GM23338 (cell line): ENCODE measurements at regions not wholly inside any gene's neighbourhood (a gene's known extent, or its start where the extent isn't known, plus 50 kb on each side); places are given as distances from the start of the nearest gene placed in this dataset.

Experiments
- CREB1 ChIP-seq: fragments of 250-450 bp; sonication (Bioruptor Pico); IDR thresholded peaks from 2 replicates; pipeline ENCODE4 v1.5.0; 2020; ENCODE audit warnings: low read depth, mild to moderate bottlenecking, moderate library complexity
- CTCF ChIP-seq, 2 experiments: fragments of 200-600 bp in 1 of 2; sonication (generic) in 1 of 2; conservative IDR thresholded peaks; 2 replicates each; pipeline versions ENCODE4 v1.5.1 to v1.6.1; 2016 to 2017; ENCODE audit warnings: antibody characterized with exemption in 2 of 2, low read depth in 2 of 2, mild to moderate bottlenecking in 2 of 2, moderate library complexity in 1 of 2
- EZH2 ChIP-seq: fragments of 200-600 bp; sonication (generic); IDR thresholded peaks from one replicate; pipeline ENCODE4 v1.8.0; 2017; ENCODE audit warnings: antibody characterized with exemption, mild to moderate bottlenecking, low read depth; ENCODE audit not compliant: unreplicated experiment
- POLR2AphosphoS5 ChIP-seq: IDR thresholded peaks from 2 replicates; pipeline ENCODE4 v1.6.1; 2016; ENCODE audit warnings: antibody characterized with exemption, low read depth
- REST ChIP-seq: IDR thresholded peaks from one replicate; pipeline ENCODE4 v1.6.1; 2018; ENCODE audit warnings: antibody characterized with exemption; ENCODE audit not compliant: unreplicated experiment
- ZNF114 ChIP-seq: fragments of 250-450 bp; sonication (Bioruptor Pico); IDR thresholded peaks from 2 replicates; pipeline ENCODE4 v1.5.0; 2020; ENCODE audit warnings: mild to moderate bottlenecking, moderate library complexity
- TF ChIP-seq, protein P1 (sequence below): IDR thresholded peaks from 2 replicates; pipeline ENCODE4 v1.6.1; 2016; ENCODE audit warnings: antibody characterized with exemption

- TF ChIP-seq CREB1 (CRISPR knock-in tag) (no peak), CTCF (conservative IDR thresholded peaks at IDR 0.05; ENCODE audit: low read depth in 2 of 2) (peak; percentile 26 to 36; a peak in 2 of 4 replicates), POLR2AphosphoS5 (no peak), EZH2 (no peak), REST (no peak), ZNF114 (no peak)
- TF ChIP-seq, protein P1, sequence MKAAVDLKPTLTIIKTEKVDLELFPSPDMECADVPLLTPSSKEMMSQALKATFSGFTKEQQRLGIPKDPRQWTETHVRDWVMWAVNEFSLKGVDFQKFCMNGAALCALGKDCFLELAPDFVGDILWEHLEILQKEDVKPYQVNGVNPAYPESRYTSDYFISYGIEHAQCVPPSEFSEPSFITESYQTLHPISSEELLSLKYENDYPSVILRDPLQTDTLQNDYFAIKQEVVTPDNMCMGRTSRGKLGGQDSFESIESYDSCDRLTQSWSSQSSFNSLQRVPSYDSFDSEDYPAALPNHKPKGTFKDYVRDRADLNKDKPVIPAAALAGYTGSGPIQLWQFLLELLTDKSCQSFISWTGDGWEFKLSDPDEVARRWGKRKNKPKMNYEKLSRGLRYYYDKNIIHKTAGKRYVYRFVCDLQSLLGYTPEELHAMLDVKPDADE, result no peak
Observed at GRCh38 chr2:35454966-35455638, 900.5 kb upstream of the CRIM1 start.
